Pancreas (tissue), 10 donors: ENCODE measurements at regions not wholly inside any gene's neighbourhood (a gene's known extent, or its start where the extent isn't known, plus 50 kb on each side); places are given as distances from the start of the nearest gene placed in this dataset.

Source experiments
- ATAC-seq, 4 donors: fragments of 200-7000 bp; cut with Tn5 transposase; one replicate each; pipeline versions ENCODE4 v1.8.0 to v1.9.1; 2020; ENCODE audit warnings: mild to moderate bottlenecking in 4 of 4, moderate library complexity in 4 of 4
- DNase-seq, 6 donors: peaks; one replicate each; pipeline ENCODE4 v3.0.0-alpha.2; 2020
- FAIRE-seq: peaks from 2 replicates; lab custom pipeline; 2012; peaks lifted over from hg19 to GRCh38; lab: Jason Lieb, UNC
- H3K27ac ChIP-seq, 4 donors: fragments of 200-600 bp; sonication (generic); 1 replicate in 3 of 4; 2 replicates in 1 of 4; pipeline versions ENCODE4 v1.5.0 to v1.8.0; 2020
- H3K27me3 ChIP-seq, 4 donors: fragments of 200-600 bp; one replicate each; pipeline ENCODE4 v1.8.0; 2021
- H3K36me3 ChIP-seq, 3 donors: fragments of 200-600 bp; sonication (generic) in 1 of 3; one replicate each; pipeline versions ENCODE4 v1.5.0 to v1.8.0; 2020 to 2021
- H3K4me1 ChIP-seq, 3 donors: fragments of 200-600 bp; one replicate each; pipeline ENCODE4 v1.8.0; 2021
- H3K4me3 ChIP-seq, 4 donors: fragments of 200-600 bp; sonication (generic) in 2 of 4; one replicate each; pipeline versions ENCODE4 v1.5.0 to v1.8.0; 2020 to 2021
- H3K9me3 ChIP-seq, 4 donors: fragments of 200-600 bp; one replicate each; pipeline ENCODE4 v1.8.0; 2021
- WGBS, 2 donors: extraction: QIAGEN DNeasy Blood & Tissue Kit; methylation state at CpG; one replicate each; pipeline ENCODE4 v1.1.7; 2013; 5-methylcytosine and 5-hydroxymethylcytosine counted together
- intact Hi-C, 3 donors: fragments of 100-400 bp; cut with DNase I; formaldehyde crosslinking; loops; one replicate each; pipeline versions ENCODE4 v1.11.1 to v1.14.2; 2022
- TF ChIP-seq, protein P1 (sequence below), 4 donors: fragments of 200-600 bp; sonication (generic) in 3 of 4; IDR thresholded peaks; one replicate each; pipeline versions ENCODE4 v1.5.0 to v1.8.0; 2021; ENCODE audit warnings: antibody characterized with exemption in 4 of 4
- donor health status: healthy with polysubstance abuse.
- donor health status: DM: no; HTN: no; CAD: no; lungs with moderate emphysema.
- donor health status: DM: no; HTN: no; CAD: no.
- donor health status: control.
- donor health status: control.
- donor health status: Bipolar disorder and iron deficiency.
- donor health status: DM: yes; HTN: yes; CAD: no.
- donor health status: DM: no; HTN: no; CAD: no.
- donor health status: DM: no; HTN: no; CAD: no.
- donor health status: DM: yes; HTN: yes; CAD: no.

DNA sequence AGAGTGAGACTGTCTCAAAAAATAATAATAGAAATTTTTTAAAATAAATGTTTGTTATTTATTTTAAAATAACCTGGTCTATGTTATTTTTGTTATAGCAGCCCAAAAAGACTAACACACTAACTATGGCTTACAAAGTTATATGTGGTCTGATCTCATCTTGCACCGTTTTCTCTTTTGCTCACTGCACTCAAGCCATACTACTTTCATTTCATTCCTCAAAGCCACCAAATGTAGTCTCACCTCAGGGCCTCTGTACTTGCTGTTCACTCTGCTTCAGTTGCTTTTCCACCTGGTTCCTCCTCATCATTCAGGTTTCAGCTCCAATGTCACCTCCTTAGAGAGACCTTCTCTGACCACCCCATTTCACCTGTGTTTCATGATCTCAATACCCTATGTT, 55.2 kb upstream of the MDM1 start:
- Histone ChIP-seq H3K4me3 (no peak overlapping the region), H3K36me3 (no peaks in the 10 kb centered on the region), H3K4me1 (no peaks in the 10 kb centered on the region), H3K27me3 (no peaks in the 10 kb centered on the region), H3K27ac (no peak overlapping the region), H3K9me3 (no peaks in the 10 kb centered on the region)
- 86 to 100% methylated on average over 1 of the region's 1 CpG for WGBS, 2 donors
- TF ChIP-seq, protein P1, sequence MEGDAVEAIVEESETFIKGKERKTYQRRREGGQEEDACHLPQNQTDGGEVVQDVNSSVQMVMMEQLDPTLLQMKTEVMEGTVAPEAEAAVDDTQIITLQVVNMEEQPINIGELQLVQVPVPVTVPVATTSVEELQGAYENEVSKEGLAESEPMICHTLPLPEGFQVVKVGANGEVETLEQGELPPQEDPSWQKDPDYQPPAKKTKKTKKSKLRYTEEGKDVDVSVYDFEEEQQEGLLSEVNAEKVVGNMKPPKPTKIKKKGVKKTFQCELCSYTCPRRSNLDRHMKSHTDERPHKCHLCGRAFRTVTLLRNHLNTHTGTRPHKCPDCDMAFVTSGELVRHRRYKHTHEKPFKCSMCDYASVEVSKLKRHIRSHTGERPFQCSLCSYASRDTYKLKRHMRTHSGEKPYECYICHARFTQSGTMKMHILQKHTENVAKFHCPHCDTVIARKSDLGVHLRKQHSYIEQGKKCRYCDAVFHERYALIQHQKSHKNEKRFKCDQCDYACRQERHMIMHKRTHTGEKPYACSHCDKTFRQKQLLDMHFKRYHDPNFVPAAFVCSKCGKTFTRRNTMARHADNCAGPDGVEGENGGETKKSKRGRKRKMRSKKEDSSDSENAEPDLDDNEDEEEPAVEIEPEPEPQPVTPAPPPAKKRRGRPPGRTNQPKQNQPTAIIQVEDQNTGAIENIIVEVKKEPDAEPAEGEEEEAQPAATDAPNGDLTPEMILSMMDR (IDR thresholded peaks at IDR 0.05) = no peak
- ATAC-seq (no peak), FAIRE-seq (no peak), DNase-seq (no peak)
- intact Hi-C loops = no loop called here

DNA sequence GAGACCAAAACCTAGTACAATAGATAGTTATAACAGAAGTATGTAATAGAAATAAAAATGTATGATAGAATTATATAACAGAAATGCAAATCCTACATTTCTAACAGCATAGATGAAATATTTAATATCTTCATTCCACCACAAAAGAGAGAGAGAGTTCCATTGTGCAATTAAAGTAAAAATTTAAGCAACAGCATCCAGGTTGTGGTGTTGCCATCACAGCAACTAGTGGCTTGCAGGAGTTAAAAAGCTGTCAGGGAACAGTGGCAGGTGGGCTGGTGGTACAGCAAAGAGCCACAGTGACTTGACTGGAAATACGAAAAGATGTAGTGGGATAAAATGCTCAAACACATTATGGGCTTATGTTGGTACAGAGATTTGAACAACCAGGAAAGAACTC, 57.1 kb upstream of the MDM1 start:
- no peaks in the 10 kb centered on the region for H3K36me3 ChIP-seq
- no peaks in the 10 kb centered on the region for H3K27me3 ChIP-seq
- H3K4me3 ChIP-seq = no peak overlapping the region
- no peak for DNase-seq
- TF ChIP-seq, protein P1 (IDR thresholded peaks at IDR 0.05) = no peak
- intact Hi-C loops = no loop called here
- no peak overlapping the region for H3K27ac ChIP-seq
- H3K4me1 ChIP-seq = no peaks in the 10 kb centered on the region
- ATAC-seq = no peak
- FAIRE-seq = no peak
- WGBS, 2 donors = 72 to 88% methylated on average over 1 of the region's 1 CpG
- no peaks in the 10 kb centered on the region for H3K9me3 ChIP-seq

DNA sequence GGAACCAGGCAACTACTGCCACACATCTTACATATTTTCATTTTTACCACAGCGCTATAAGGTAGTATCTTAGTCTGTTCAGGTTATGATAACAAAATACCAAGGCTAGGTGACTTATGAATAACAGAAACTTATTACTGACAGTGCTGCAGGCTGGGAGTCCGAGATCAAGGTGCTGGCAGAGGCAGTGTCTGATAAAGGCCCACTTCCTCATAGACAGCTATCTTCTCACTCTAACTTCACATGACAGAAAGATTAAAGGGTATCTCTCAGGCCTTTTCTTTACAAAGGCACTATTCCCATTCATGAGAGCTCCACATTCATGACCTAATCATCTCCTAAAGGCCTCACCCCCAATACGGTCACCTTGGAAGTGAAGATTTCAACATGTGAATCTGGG, 59.8 kb upstream of the MDM1 start:
- Histone ChIP-seq H3K27ac (no peak overlapping the region), H3K36me3 (no peaks in the 10 kb centered on the region), H3K27me3 (no peaks in the 10 kb centered on the region), H3K4me3 (no peak overlapping the region), H3K9me3 (no peaks in the 10 kb centered on the region), H3K4me1 (no peaks in the 10 kb centered on the region)
- intact Hi-C loops = no loop called here
- no peak for ATAC-seq
- TF ChIP-seq, protein P1 (IDR thresholded peaks at IDR 0.05) = no peak
- WGBS, 2 donors = 82 to 83% methylated on average over 3 of the region's 3 CpGs
- FAIRE-seq = no peak
- no peak for DNase-seq

DNA sequence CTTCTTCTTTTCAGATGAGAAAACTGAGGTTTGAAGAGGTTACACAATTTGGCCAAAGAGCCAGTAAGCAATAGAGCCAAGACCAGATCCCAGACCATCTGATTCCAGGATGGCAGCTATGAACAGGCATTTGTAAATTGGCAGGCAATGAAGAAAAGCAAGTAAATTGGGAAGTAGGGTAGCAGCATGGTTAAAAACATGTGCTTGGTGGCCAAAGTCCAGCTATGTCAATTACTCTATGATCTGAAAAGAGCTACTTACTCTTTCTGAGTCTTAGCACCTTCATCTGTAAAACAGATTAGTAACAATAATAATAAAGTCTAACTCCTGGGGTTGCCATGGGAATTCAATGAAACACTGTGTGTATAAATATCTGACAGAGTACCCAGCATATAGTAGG, 60.2 kb upstream of the MDM1 start:
- ATAC-seq = no peak

DNA sequence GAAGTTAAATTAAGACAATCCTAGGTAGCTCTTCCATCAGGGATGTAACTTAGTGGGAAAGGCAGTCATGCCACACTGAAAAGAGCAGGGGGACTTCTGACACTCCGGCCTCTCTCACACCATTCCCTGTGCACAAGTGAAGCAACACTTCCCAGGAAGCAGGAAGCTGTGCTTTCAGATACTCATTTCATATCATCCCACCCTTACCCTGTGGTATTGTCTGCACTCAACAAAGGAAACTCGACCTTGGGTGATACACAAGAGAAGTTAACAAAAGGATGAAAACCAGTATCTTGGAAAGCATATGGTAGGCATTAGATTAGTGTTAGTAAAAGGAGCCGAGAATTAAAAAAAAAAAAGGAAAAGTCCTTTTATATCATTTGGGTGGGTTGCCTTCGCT, 61.3 kb upstream of the MDM1 start:
- FAIRE-seq (no peak), ATAC-seq (no peak), DNase-seq (no peak)
- no peaks in the 10 kb centered on the region for H3K36me3 ChIP-seq
- no peak overlapping the region for H3K4me3 ChIP-seq
- WGBS, 2 donors = 62 to 75% methylated on average over 4 of the region's 4 CpGs
- intact Hi-C loops = no loop called here
- H3K27me3 ChIP-seq = no peaks in the 10 kb centered on the region
- H3K4me1 ChIP-seq = no peaks in the 10 kb centered on the region
- no peaks in the 10 kb centered on the region for H3K9me3 ChIP-seq
- H3K27ac ChIP-seq = no peak overlapping the region
- TF ChIP-seq, protein P1 (IDR thresholded peaks at IDR 0.05) = no peak

More for the DNA sequence above, 60.2 kb upstream of the MDM1 start:
- no peaks in the 10 kb centered on the region for H3K9me3 ChIP-seq
- DNase-seq = no peak
- no peaks in the 10 kb centered on the region for H3K4me1 ChIP-seq
- intact Hi-C loops = no loop called here
- H3K27me3 ChIP-seq = no peaks in the 10 kb centered on the region
- no peaks in the 10 kb centered on the region for H3K36me3 ChIP-seq
- TF ChIP-seq, protein P1 (IDR thresholded peaks at IDR 0.05) = no peak
- no peak overlapping the region for H3K4me3 ChIP-seq
- H3K27ac ChIP-seq = no peak overlapping the region
- FAIRE-seq = no peak
